Fibroblast of lung (primary cell): ENCODE measurements at regions not wholly inside any gene's neighbourhood (a gene's known extent, or its start where the extent isn't known, plus 50 kb on each side); places are given as distances from the start of the nearest gene placed in this dataset.

Source experiments
- DNase-seq, 2 donors: peaks; one replicate each; pipeline versions ENCODE4 v3.0.0 to v3.0.0-alpha.2; 2010; ENCODE audit warnings: low read depth in 2 of 2
- H2AFZ ChIP-seq: 2 replicates; pipeline ENCODE4 v1.5.1; 2012; ENCODE audit warnings: low read length, control low read depth, inconsistent platforms
- H3K27ac ChIP-seq: 2 replicates; pipeline ENCODE4 v1.5.1; 2011; ENCODE audit warnings: low read length, control low read depth; ENCODE audit not compliant: insufficient read depth
- H3K27me3 ChIP-seq: 2 replicates; pipeline ENCODE4 v1.5.1; 2011; ENCODE audit warnings: mild to moderate bottlenecking, low read length; ENCODE audit not compliant: control insufficient read depth, insufficient read depth
- H3K36me3 ChIP-seq: 2 replicates; pipeline ENCODE4 v1.5.1; 2011; ENCODE audit warnings: low read length; ENCODE audit not compliant: control insufficient read depth, insufficient read depth
- H3K4me1 ChIP-seq: 2 replicates; pipeline ENCODE4 v1.5.1; 2011; ENCODE audit warnings: low read length; ENCODE audit not compliant: control insufficient read depth, insufficient read depth; ENCODE audit errors: extremely low read depth
- H3K4me2 ChIP-seq: 2 replicates; pipeline ENCODE4 v1.5.1; 2011; ENCODE audit warnings: low read length, control low read depth; ENCODE audit not compliant: insufficient read depth; ENCODE audit errors: extremely low read depth
- H3K4me3 ChIP-seq, 4 experiments: fragments of 200-600 bp in 1 of 4; sonication (generic) in 1 of 4; replicated peaks in 1 of 4; 2 replicates each; pipeline ENCODE4 v1.5.1; 2011 to 2016; ENCODE audit warnings: low read length in 4 of 4, low read depth in 3 of 4, mild to moderate bottlenecking in 3 of 4, control low read depth in 2 of 4, inconsistent platforms in 1 of 4, mixed read lengths in 1 of 4; ENCODE audit not compliant: insufficient read depth in 1 of 4; ENCODE audit errors: control extremely low read depth in 1 of 4
- H3K79me2 ChIP-seq: 2 replicates; pipeline ENCODE4 v1.5.1; 2012; ENCODE audit warnings: mild to moderate bottlenecking, low read length, inconsistent platforms; ENCODE audit not compliant: control insufficient read depth, insufficient read depth
- H3K9ac ChIP-seq: 2 replicates; pipeline ENCODE4 v1.5.1; 2011; ENCODE audit warnings: mild to moderate bottlenecking, low read length, control low read depth; ENCODE audit not compliant: insufficient read depth
- H3K9me3 ChIP-seq: 2 replicates; pipeline ENCODE4 v1.5.1; 2012; ENCODE audit warnings: low read depth, low read length; ENCODE audit not compliant: control insufficient read depth, insufficient read depth
- H4K20me1 ChIP-seq: 2 replicates; pipeline ENCODE4 v1.5.1; 2011; ENCODE audit warnings: low read length; ENCODE audit not compliant: control insufficient read depth, insufficient read depth; ENCODE audit errors: extremely low read depth
- EZH2 ChIP-seq: IDR thresholded peaks from 2 replicates; pipeline ENCODE4 v1.5.1; 2012; ENCODE audit warnings: low read length, control low read depth, mild to moderate bottlenecking; ENCODE audit errors: missing control alignments
- TF ChIP-seq, protein P1 (sequence below), 2 donors: IDR thresholded peaks in 1 of 2; conservative IDR thresholded peaks in 1 of 2; 1 replicate in 1 of 2; 2 replicates in 1 of 2; pipeline ENCODE4 v1.5.1; 2011 to 2012; ENCODE audit warnings: low read length in 2 of 2, control low read depth in 1 of 2, inconsistent platforms in 1 of 2, low read depth in 1 of 2, mild to moderate bottlenecking in 1 of 2

DNA sequence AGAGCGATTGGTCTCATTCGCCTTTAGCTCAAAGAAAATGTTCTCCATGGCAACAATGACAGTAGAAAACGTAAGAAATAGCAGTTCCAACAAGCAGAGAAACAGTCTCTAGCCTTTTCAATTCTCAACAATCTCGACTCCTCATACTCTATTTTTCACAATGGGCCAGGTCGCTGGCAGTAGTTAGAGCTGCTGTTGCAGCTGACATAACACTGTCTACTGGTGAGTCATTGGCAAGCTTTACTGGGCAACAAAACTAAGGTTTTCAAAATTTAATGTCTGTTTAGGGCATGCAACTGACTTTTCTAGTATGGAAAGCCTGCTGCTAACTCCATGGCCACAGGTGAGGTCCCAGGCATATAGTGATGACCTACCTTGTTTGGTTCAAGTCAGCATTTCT, 221.1 kb upstream of the KAZN start:
- Histone ChIP-seq H3K9ac (no peak overlapping the region), H3K4me2 (no peak overlapping the region), H3K4me1 (no peaks in the 10 kb centered on the region), H3K27me3 (no peaks in the 10 kb centered on the region), H3K27ac (no peak overlapping the region), H4K20me1 (no peaks in the 10 kb centered on the region), H3K36me3 (no peaks in the 10 kb centered on the region), H3K79me2 (no peaks in the 10 kb centered on the region), H2AFZ (no peak overlapping the region), H3K9me3 (no peaks in the 10 kb centered on the region), H3K4me3 (no peak overlapping the region)
- peak in 1 of 2 donors; percentile 68 for DNase-seq
- TF ChIP-seq, protein P1, sequence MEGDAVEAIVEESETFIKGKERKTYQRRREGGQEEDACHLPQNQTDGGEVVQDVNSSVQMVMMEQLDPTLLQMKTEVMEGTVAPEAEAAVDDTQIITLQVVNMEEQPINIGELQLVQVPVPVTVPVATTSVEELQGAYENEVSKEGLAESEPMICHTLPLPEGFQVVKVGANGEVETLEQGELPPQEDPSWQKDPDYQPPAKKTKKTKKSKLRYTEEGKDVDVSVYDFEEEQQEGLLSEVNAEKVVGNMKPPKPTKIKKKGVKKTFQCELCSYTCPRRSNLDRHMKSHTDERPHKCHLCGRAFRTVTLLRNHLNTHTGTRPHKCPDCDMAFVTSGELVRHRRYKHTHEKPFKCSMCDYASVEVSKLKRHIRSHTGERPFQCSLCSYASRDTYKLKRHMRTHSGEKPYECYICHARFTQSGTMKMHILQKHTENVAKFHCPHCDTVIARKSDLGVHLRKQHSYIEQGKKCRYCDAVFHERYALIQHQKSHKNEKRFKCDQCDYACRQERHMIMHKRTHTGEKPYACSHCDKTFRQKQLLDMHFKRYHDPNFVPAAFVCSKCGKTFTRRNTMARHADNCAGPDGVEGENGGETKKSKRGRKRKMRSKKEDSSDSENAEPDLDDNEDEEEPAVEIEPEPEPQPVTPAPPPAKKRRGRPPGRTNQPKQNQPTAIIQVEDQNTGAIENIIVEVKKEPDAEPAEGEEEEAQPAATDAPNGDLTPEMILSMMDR (conservative IDR thresholded peaks at IDR 0.05 in 1 of 2, IDR thresholded peaks at IDR 0.05 in 1 of 2; ENCODE audit: low read depth in 1 of 2, low read length in 2 of 2) = no peak
- no peak for TF ChIP-seq EZH2

DNA sequence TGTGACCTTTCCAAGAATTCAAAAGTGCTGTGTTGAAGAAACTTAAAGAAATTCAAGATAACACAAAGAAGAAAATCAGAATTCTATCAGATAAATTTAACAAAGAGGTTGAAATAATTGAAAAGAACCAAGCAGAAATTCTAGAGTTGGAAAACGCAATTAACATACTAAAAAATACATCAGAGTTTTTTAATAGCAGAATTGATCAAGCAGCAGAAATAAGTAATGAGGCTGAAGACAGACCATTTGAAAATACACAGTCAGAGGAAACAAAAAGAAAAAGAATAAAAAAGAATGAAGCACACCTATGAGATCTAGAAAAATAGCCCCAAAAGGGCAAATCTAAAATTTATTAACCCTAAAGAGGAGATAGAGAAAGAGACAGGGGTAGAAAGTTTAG, 218.1 kb upstream of the KAZN start:
- H4K20me1 ChIP-seq = no peaks in the 10 kb centered on the region
- no peak overlapping the region for H3K4me2 ChIP-seq
- DNase-seq = no peak
- no peak overlapping the region for H3K27ac ChIP-seq
- H3K4me1 ChIP-seq = no peaks in the 10 kb centered on the region
- H3K4me3 ChIP-seq = no peak overlapping the region
- TF ChIP-seq, protein P1 (conservative IDR thresholded peaks at IDR 0.05 in 1 of 2, IDR thresholded peaks at IDR 0.05 in 1 of 2; ENCODE audit: low read depth in 1 of 2, low read length in 2 of 2) = no peak
- TF ChIP-seq EZH2 = no peak
- H3K9ac ChIP-seq = no peak overlapping the region
- no peaks in the 10 kb centered on the region for H3K79me2 ChIP-seq
- no peaks in the 10 kb centered on the region for H3K9me3 ChIP-seq
- no peak overlapping the region for H2AFZ ChIP-seq
- H3K36me3 ChIP-seq = no peaks in the 10 kb centered on the region
- no peaks in the 10 kb centered on the region for H3K27me3 ChIP-seq

DNA sequence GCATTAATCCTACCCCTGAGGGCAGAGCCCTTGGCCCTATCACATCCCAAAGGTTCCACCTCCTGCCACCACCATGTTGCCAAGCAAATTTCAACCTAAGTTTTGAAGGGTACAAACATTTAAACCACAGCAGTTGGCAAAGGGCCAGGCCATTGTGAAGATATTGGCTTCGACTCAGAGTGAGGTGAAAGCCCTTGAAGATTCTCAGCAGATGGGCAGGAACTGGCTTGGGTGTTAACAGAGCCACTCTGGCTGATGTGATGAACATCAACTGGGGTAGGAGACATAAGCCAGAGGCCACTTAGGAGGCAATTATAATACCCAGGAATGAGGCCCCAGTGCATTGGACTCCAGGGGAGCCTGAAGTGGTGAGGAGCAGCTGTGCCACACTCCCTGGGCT, 207.7 kb upstream of the KAZN start:
- Histone ChIP-seq H4K20me1 (no peaks in the 10 kb centered on the region), H3K27ac (no peak overlapping the region), H3K9me3 (no peaks in the 10 kb centered on the region), H3K27me3 (no peaks in the 10 kb centered on the region), H3K79me2 (no peaks in the 10 kb centered on the region), H3K4me1 (no peaks in the 10 kb centered on the region), H2AFZ (no peak overlapping the region), H3K4me2 (no peak overlapping the region), H3K36me3 (no peaks in the 10 kb centered on the region), H3K9ac (no peak overlapping the region), H3K4me3 (no peak overlapping the region)
- no peak for TF ChIP-seq EZH2
- TF ChIP-seq, protein P1 (conservative IDR thresholded peaks at IDR 0.05 in 1 of 2, IDR thresholded peaks at IDR 0.05 in 1 of 2; ENCODE audit: low read depth in 1 of 2, low read length in 2 of 2) = no peak
- no peak for DNase-seq
